Body of pancreas (tissue), 4 donors: ENCODE measurements at regions not wholly inside any gene's neighbourhood (a gene's known extent, or its start where the extent isn't known, plus 50 kb on each side); places are given as distances from the start of the nearest gene placed in this dataset.

Experiments used
- ATAC-seq: fragments of 150-250 bp; one replicate; pipeline ENCODE4 v1.9.1; 2016
- DNase-seq, 4 donors: peaks; one replicate each; pipeline ENCODE4 v3.0.0-alpha.2; 2019
- H3K27ac ChIP-seq, 4 donors: fragments of 200-600 bp; sonication (generic); 1 replicate in 3 of 4; 2 replicates in 1 of 4; pipeline versions ENCODE4 v1.5.1 to v1.6.1; 2016 to 2019; ENCODE audit warnings: mild to moderate bottlenecking in 1 of 4, mixed read lengths in 1 of 4, moderate library complexity in 1 of 4
- H3K27me3 ChIP-seq, 2 donors: fragments of 200-600 bp; sonication (generic); one replicate each; pipeline ENCODE4 v1.6.0; 2016; ENCODE audit warnings: mild to moderate bottlenecking in 1 of 2
- H3K36me3 ChIP-seq, 2 donors: fragments of 200-600 bp; sonication (generic); replicated peaks in 1 of 2; 2 replicates each; pipeline ENCODE4 v1.5.1; 2016; ENCODE audit warnings: low read depth in 2 of 2; ENCODE audit not compliant: insufficient read depth in 1 of 2
- H3K4me1 ChIP-seq: fragments of 200-600 bp; sonication (generic); one replicate; pipeline ENCODE4 v1.6.0; 2016
- H3K4me3 ChIP-seq, 2 donors: fragments of 200-600 bp; sonication (generic); 1 replicate in 1 of 2; 2 replicates in 1 of 2; pipeline ENCODE4 v1.5.1; 2016 to 2019
- H3K9me3 ChIP-seq, 3 donors: fragments of 200-600 bp; sonication (generic); 1 replicate in 2 of 3; 2 replicates in 1 of 3; pipeline ENCODE4 v1.5.1; 2016
- POLR2A ChIP-seq, 3 donors: fragments of 450-650 bp; IDR thresholded peaks; one replicate each; pipeline ENCODE4 v1.6.1; 2016; ENCODE audit warnings: antibody characterized with exemption in 3 of 3, mild to moderate bottlenecking in 2 of 3
- WGBS, 2 donors: methylation state at CpG; one replicate each; pipeline ENCODE4 v1.1.5; 2017; 5-methylcytosine and 5-hydroxymethylcytosine counted together
- intact Hi-C: fragments of 100-400 bp; cut with DNase I; formaldehyde crosslinking; loops from one replicate; pipeline ENCODE4 v1.15.1; 2023
- TF ChIP-seq, protein P1 (sequence below), 7 experiments: fragments of 450-650 bp in 4 of 7; fragments of 200-600 bp in 3 of 7; sonication (generic) in 3 of 7; IDR thresholded peaks; one replicate each; pipeline ENCODE4 v1.5.1; 2016 to 2019; ENCODE audit warnings: antibody characterized with exemption in 7 of 7

DNA sequence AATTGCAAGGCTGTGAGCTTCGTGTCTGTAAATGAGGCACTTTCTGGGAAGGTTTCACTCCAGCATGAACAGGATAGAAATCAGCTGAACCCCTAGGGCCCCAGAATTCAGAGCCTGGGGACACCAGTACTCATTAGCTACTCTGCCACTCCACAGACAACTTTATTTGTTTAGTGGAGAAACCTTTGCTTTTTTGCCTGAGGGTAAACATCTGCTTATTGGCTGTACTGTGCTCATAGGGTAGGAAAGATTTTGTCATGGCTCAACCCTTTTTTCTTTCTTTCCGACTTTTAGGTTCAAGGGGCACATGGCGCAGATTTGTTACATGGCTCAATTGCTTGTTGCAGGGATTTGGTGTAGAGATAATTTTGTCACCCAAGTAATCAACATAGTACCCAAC, 138.4 kb upstream of the BACE2 start:
- H3K4me1 ChIP-seq: no peaks in the 10 kb centered on the region
- no peak overlapping the region for H3K4me3 ChIP-seq
- TF ChIP-seq, protein P1, sequence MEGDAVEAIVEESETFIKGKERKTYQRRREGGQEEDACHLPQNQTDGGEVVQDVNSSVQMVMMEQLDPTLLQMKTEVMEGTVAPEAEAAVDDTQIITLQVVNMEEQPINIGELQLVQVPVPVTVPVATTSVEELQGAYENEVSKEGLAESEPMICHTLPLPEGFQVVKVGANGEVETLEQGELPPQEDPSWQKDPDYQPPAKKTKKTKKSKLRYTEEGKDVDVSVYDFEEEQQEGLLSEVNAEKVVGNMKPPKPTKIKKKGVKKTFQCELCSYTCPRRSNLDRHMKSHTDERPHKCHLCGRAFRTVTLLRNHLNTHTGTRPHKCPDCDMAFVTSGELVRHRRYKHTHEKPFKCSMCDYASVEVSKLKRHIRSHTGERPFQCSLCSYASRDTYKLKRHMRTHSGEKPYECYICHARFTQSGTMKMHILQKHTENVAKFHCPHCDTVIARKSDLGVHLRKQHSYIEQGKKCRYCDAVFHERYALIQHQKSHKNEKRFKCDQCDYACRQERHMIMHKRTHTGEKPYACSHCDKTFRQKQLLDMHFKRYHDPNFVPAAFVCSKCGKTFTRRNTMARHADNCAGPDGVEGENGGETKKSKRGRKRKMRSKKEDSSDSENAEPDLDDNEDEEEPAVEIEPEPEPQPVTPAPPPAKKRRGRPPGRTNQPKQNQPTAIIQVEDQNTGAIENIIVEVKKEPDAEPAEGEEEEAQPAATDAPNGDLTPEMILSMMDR (IDR thresholded peaks at IDR 0.05): no peak
- no peaks in the 10 kb centered on the region for H3K27me3 ChIP-seq
- H3K36me3 ChIP-seq: no peaks in the 10 kb centered on the region
- DNase-seq (no peak), ATAC-seq (no peak)
- H3K9me3 ChIP-seq: no peaks in the 10 kb centered on the region
- H3K27ac ChIP-seq: no peak overlapping the region
- intact Hi-C loops: no loop called here
- 43 to 48% methylated on average over 3 of the region's 3 CpGs for WGBS, 2 donors

DNA sequence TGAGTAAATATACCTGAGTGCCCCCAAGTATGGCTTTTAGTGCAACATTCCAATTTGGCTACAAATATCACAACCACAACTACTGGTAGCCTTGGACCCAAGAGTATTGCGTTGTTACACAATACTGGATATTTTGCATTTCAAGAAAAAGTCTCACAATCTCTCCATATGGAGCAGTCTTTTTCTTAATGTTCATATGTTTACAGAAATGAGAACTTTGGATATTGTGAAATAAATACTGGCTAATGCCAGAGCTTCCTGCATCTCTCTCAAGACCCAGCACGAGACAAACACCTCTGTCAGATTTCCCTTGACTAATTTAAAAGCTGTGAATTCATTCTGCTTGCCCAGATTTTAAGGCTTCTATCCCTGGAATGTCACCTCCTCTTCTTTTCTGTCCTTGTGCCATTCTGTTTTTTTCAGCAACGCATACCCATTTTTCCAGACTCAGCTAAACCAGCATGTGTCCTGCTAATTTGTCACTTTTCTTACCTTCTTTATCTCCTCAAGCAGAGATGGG, 136.2 kb upstream of the BACE2 start:
- DNase-seq: no peak
- Histone ChIP-seq H3K27me3 (no peaks in the 10 kb centered on the region), H3K4me1 (no peaks in the 10 kb centered on the region), H3K9me3 (no peaks in the 10 kb centered on the region), H3K36me3 (no peaks in the 10 kb centered on the region), H3K27ac (no peak overlapping the region), H3K4me3 (no peak overlapping the region)
- no peak for ATAC-seq
- TF ChIP-seq, protein P1 (IDR thresholded peaks at IDR 0.05): no peak
- TF ChIP-seq POLR2A (IDR thresholded peaks at IDR 0.05): no peak
- intact Hi-C loops: no loop called here
- 78 to 79% methylated on average over 3 of the region's 3 CpGs for WGBS, 2 donors

DNA sequence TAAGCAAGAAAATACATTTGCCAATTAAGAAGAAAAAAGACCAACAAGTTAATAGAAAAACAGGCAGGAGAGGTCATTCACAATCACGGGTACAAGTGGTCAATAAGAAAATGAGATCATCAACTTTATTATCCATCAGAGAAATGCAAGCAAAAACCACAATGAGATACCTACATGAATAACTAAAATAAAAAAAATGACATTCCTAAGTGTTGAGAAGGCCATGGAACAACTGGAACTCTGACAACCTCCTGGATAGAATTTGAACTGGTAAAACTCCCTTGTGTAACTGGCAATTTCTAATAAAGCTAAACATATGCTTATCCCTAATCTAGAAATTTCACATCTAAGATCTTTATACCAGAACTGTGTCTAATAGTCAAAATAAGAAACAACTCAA, 135.4 kb upstream of the BACE2 start:
- TF ChIP-seq, protein P1 (IDR thresholded peaks at IDR 0.05): no peak
- TF ChIP-seq POLR2A (IDR thresholded peaks at IDR 0.05): no peak
- intact Hi-C loops: no loop called here
- Histone ChIP-seq H3K27me3 (no peaks in the 10 kb centered on the region), H3K4me1 (no peaks in the 10 kb centered on the region), H3K27ac (no peak overlapping the region), H3K36me3 (no peaks in the 10 kb centered on the region), H3K4me3 (no peak overlapping the region), H3K9me3 (no peaks in the 10 kb centered on the region)
- DNase-seq: no peak
- WGBS, 2 donors: 46 to 47% methylated on average over 1 of the region's 1 CpG
- no peak for ATAC-seq

DNA sequence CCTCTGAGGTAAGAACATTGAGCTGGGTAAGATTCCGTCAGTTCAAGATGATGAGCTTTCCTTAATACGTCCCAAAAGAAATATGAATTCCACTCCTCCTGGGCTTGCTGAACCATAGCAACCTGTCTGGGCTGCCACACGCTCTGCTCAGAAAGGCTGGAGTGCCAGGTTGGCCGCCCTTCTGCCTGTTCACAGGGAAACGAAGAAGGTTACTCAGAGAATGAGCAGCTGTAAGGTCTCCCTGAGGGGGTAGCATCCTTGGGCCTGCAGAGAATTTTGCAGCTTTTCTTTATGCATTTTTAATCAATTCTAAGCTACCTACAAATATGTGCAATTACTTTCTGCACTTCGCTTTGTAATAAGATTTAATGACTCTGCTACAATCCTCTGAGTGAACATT, 130.7 kb upstream of the BACE2 start:
- H3K4me1 ChIP-seq: no peaks in the 10 kb centered on the region
- DNase-seq (no peak), ATAC-seq (no peak)
- intact Hi-C loops: no loop called here
- no peaks in the 10 kb centered on the region for H3K27me3 ChIP-seq
- no peaks in the 10 kb centered on the region for H3K9me3 ChIP-seq
- WGBS, 2 donors: 63 to 74% methylated on average over 6 of the region's 6 CpGs
- no peak overlapping the region for H3K4me3 ChIP-seq
- TF ChIP-seq, protein P1 (IDR thresholded peaks at IDR 0.05): no peak
- no peak for TF ChIP-seq POLR2A (IDR thresholded peaks at IDR 0.05)
- H3K36me3 ChIP-seq: no peaks in the 10 kb centered on the region
- H3K27ac ChIP-seq: no peak overlapping the region

DNA sequence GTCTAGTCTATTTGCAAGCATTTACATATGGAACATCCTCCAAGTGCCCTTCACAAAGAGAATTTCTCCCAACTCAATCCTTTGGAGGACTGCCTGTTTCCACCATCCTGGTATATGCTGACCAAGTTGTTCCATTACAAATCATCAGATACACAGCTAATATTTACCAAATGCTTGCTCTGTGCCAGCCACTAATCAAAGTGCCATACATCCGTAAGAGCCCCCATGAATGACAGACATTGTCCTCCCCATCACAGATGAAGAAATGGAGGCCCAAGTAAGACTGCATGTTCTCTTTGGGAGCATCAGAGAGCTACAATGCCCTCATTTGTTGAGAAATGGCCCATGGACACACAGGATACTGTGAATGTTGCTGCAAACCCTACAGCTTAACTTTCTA, 130.0 kb upstream of the BACE2 start:
- WGBS, 2 donors: 67 to 75% methylated on average over 1 of the region's 1 CpG
- Histone ChIP-seq H3K4me1 (no peaks in the 10 kb centered on the region), H3K27me3 (no peaks in the 10 kb centered on the region), H3K36me3 (no peaks in the 10 kb centered on the region), H3K4me3 (no peak overlapping the region), H3K27ac (no peak overlapping the region), H3K9me3 (no peaks in the 10 kb centered on the region)
- no peak for ATAC-seq
- no peak for TF ChIP-seq POLR2A (IDR thresholded peaks at IDR 0.05)
- TF ChIP-seq, protein P1 (IDR thresholded peaks at IDR 0.05): no peak
- intact Hi-C loops: no loop called here
- no peak for DNase-seq
